H9 (cell line): ENCODE measurements at regions not wholly inside any gene's neighbourhood (a gene's known extent, or its start where the extent isn't known, plus 50 kb on each side); places are given as distances from the start of the nearest gene placed in this dataset.

ENCODE experiments used
- DNase-seq: peaks from one replicate; pipeline ENCODE4 v3.0.0-alpha.2; 2017
- H2AFZ ChIP-seq: one replicate; pipeline ENCODE4 v1.6.1; 2013; ENCODE audit warnings: mild to moderate bottlenecking, low read length, control low read depth, moderate library complexity
- H2AK5ac ChIP-seq: 2 replicates; pipeline ENCODE4 v1.6.1; 2013; ENCODE audit warnings: low read length, control low read depth, mixed read lengths; ENCODE audit not compliant: insufficient read length
- H2BK120ac ChIP-seq: one replicate; pipeline ENCODE4 v1.6.1; 2013; ENCODE audit warnings: low read depth, mild to moderate bottlenecking, low read length, control low read depth, inconsistent platforms; ENCODE audit not compliant: poor library complexity, severe bottlenecking
- H2BK12ac ChIP-seq: 2 replicates; pipeline ENCODE4 v1.6.1; 2013; ENCODE audit warnings: low read length, control low read depth, mixed read lengths, low read depth; ENCODE audit not compliant: insufficient read length
- H2BK15ac ChIP-seq: 2 replicates; pipeline ENCODE4 v1.6.1; 2013; ENCODE audit warnings: low read depth, low read length, control low read depth
- H2BK20ac ChIP-seq: one replicate; pipeline ENCODE4 v1.6.1; 2013; ENCODE audit warnings: low read depth, mild to moderate bottlenecking, low read length, control low read depth, inconsistent platforms; ENCODE audit not compliant: poor library complexity, severe bottlenecking
- H2BK5ac ChIP-seq: 2 replicates; pipeline ENCODE4 v1.6.1; 2013; ENCODE audit warnings: low read length, control low read depth, mixed read lengths; ENCODE audit not compliant: insufficient read length
- H3K14ac ChIP-seq: 2 replicates; pipeline ENCODE4 v1.6.1; 2013; ENCODE audit warnings: low read length, control low read depth; ENCODE audit not compliant: insufficient read depth
- H3K18ac ChIP-seq: 2 replicates; pipeline ENCODE4 v1.6.1; 2013; ENCODE audit warnings: low read depth, mild to moderate bottlenecking, mixed read lengths, low read length, control low read depth; ENCODE audit not compliant: insufficient read length
- H3K23ac ChIP-seq: 2 replicates; pipeline ENCODE4 v1.6.1; 2013; ENCODE audit warnings: low read length, control low read depth, mixed read lengths, low read depth; ENCODE audit not compliant: insufficient read length
- H3K23me2 ChIP-seq: 2 replicates; pipeline ENCODE4 v1.6.1; 2013; ENCODE audit warnings: low read depth, mild to moderate bottlenecking, mixed read lengths, low read length, control low read depth; ENCODE audit not compliant: insufficient read length, poor library complexity, severe bottlenecking
- H3K27ac ChIP-seq: 2 replicates; pipeline ENCODE4 v1.5.1; 2013; ENCODE audit warnings: low read length, control low read depth, mixed read lengths, low read depth; ENCODE audit not compliant: insufficient read length
- H3K27me3 ChIP-seq: 2 replicates; pipeline ENCODE4 v1.6.1; 2013; ENCODE audit warnings: low read length, control low read depth, inconsistent platforms; ENCODE audit not compliant: insufficient read depth
- H3K4ac ChIP-seq: 2 replicates; pipeline ENCODE4 v1.6.1; 2013; ENCODE audit warnings: low read depth, mild to moderate bottlenecking, control low read depth, inconsistent platforms, low read length, moderate library complexity
- H3K4me1 ChIP-seq: 2 replicates; pipeline ENCODE4 v1.6.1; 2013; ENCODE audit warnings: low read length, control low read depth, inconsistent platforms; ENCODE audit not compliant: insufficient read depth
- H3K4me2 ChIP-seq: 2 replicates; pipeline ENCODE4 v1.6.1; 2013; ENCODE audit warnings: low read length, control low read depth, mixed read lengths; ENCODE audit not compliant: insufficient read length, insufficient read depth
- H3K56ac ChIP-seq: 2 replicates; pipeline ENCODE4 v1.6.1; 2013; ENCODE audit warnings: low read depth, mild to moderate bottlenecking, mixed read lengths, low read length, control low read depth; ENCODE audit not compliant: insufficient read length
- H3K79me1 ChIP-seq: 2 replicates; pipeline ENCODE4 v1.6.1; 2013; ENCODE audit warnings: low read depth, mild to moderate bottlenecking, moderate library complexity, low read length, control low read depth, inconsistent platforms; ENCODE audit not compliant: insufficient read depth, poor library complexity, severe bottlenecking
- H3K79me2 ChIP-seq: 2 replicates; pipeline ENCODE4 v1.6.1; 2013; ENCODE audit warnings: low read length, control low read depth, inconsistent platforms; ENCODE audit not compliant: insufficient read depth
- H3K9ac ChIP-seq: 2 replicates; pipeline ENCODE4 v1.6.1; 2013; ENCODE audit warnings: low read length, control low read depth, mixed read lengths; ENCODE audit not compliant: insufficient read length; ENCODE audit errors: extremely low read depth
- H3K9me3 ChIP-seq: one replicate; pipeline ENCODE4 v1.6.1; 2013; ENCODE audit warnings: low read depth, low read length, inconsistent platforms; ENCODE audit not compliant: control insufficient read depth
- H3T11ph ChIP-seq: one replicate; pipeline ENCODE4 v1.6.1; 2013; ENCODE audit warnings: mild to moderate bottlenecking, low read length, control low read depth, inconsistent platforms
- H4K20me1 ChIP-seq: one replicate; pipeline ENCODE4 v1.6.1; 2013; ENCODE audit not compliant: control insufficient read depth, insufficient read length, insufficient read depth
- H4K5ac ChIP-seq: 2 replicates; pipeline ENCODE4 v1.6.1; 2013; ENCODE audit warnings: low read depth, mild to moderate bottlenecking, mixed read lengths, low read length, control low read depth; ENCODE audit not compliant: insufficient read length
- H4K8ac ChIP-seq: replicated peaks from 2 replicates; pipeline ENCODE4 v1.6.1; 2013; ENCODE audit warnings: low read length, control low read depth, mixed read lengths, low read depth; ENCODE audit not compliant: insufficient read length
- H4K91ac ChIP-seq: 2 replicates; pipeline ENCODE4 v1.6.1; 2013; ENCODE audit warnings: low read depth, mild to moderate bottlenecking, moderate library complexity, mixed read lengths, low read length, control low read depth; ENCODE audit not compliant: insufficient read length
- H3K27ac Mint-ChIP-seq, 3 experiments: 2 replicates in 2 of 3; 3 replicates in 1 of 3; pipeline ENCODE4 v1.8.0; 2020 to 2021; ENCODE audit warnings: mixed read lengths in 3 of 3, mild to moderate bottlenecking in 1 of 3, moderate library complexity in 1 of 3
- H3K27me3 Mint-ChIP-seq: 2 replicates; pipeline ENCODE4 v1.8.0; 2021; ENCODE audit warnings: low read depth, mild to moderate bottlenecking, moderate library complexity, mixed read lengths
- H3K36me3 Mint-ChIP-seq, 3 experiments: 2 replicates in 2 of 3; 3 replicates in 1 of 3; pipeline ENCODE4 v1.8.0; 2020 to 2021; ENCODE audit warnings: low read depth in 3 of 3, mixed read lengths in 3 of 3; ENCODE audit not compliant: insufficient read depth in 1 of 3
- H3K4me1 Mint-ChIP-seq, 2 experiments: 2 replicates each; pipeline ENCODE4 v1.8.0; 2020; ENCODE audit warnings: mixed read lengths in 2 of 2
- H3K4me3 Mint-ChIP-seq, 2 experiments: 2 replicates in 1 of 2; 3 replicates in 1 of 2; pipeline ENCODE4 v1.8.0; 2020 to 2021; ENCODE audit warnings: mild to moderate bottlenecking in 2 of 2, mixed read lengths in 2 of 2, moderate library complexity in 1 of 2
- H3K9me3 Mint-ChIP-seq, 2 experiments: 2 replicates in 1 of 2; 3 replicates in 1 of 2; pipeline ENCODE4 v1.8.0; 2020; ENCODE audit warnings: mild to moderate bottlenecking in 2 of 2, mixed read lengths in 2 of 2, moderate library complexity in 1 of 2
- WGBS: extraction: QIAGEN DNeasy Blood & Tissue Kit; methylation state at CpG from one replicate; pipeline ENCODE4 v1.1.7; 2013; ENCODE audit warnings: missing lambda C conversion rate, low lambda C conversion rate, mixed read lengths; ENCODE audit not compliant: insufficient read length; ENCODE audit errors: extremely low coverage; 5-methylcytosine and 5-hydroxymethylcytosine counted together
- TF ChIP-seq, protein P1 (sequence below): fragments of 200-600 bp; sonication (generic); conservative IDR thresholded peaks from 3 replicates; pipeline ENCODE4 v1.8.0; 2021; ENCODE audit warnings: antibody characterized with exemption, mild to moderate bottlenecking

DNA sequence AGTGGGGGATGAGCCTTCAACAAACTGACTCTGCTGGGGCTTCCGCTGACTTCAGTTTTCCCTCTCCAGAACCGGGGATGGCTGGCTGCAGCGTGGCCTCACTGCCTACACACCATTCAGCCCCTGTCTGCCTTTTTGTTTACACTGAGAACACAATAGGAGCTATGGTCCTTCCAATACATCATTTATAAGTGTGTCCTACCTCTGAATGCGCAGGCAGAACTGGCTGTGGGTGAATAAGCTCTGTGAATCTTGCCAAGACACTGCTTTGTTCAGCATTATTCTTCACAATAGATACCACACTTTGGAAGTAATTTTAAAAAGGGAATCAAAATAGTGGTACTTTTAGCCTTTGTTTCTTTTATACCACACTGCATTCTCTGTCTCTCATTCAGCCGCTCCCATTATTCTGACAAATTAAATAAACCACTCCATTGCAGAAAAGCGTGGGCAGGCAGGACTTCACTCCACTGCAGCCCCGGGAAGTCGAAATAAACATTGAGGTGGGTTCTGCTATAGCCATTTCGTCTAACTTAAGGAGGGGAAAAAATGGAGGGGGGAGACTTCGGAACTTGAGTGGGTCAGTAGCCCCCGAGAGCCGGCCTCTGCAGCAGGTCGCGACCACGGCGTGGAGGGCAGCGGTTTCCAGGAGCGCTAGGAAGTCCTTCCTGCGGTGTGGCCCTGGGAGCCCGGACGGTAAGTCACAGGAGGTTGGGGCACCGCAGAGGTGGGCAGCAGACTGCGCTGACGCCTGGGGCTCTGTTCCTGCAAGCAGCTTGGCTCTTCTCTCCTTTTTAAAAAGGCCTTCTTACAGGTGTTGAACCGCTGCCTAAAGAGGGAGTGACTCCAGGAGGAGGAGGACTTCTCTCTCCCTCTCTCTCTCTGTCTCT, 94.8 kb upstream of the SOX1 start:
- Mint-ChIP-seq H3K4me1 (peaks cover 12 to 27% of the 10 kb centered on the region in 2 experiments), H3K4me3 (no peak overlapping the region), H3K36me3 (peaks cover 0 to 2% (median 0%) of the 10 kb centered on the region in 3 experiments; a peak in 2 of 7 replicates), H3K9me3 (peaks cover 6 to 12% of the 10 kb centered on the region in 2 experiments; a peak in 3 of 5 replicates), H3K27me3 (peaks cover 33% of the 10 kb centered on the region), H3K27ac (no peak overlapping the region)
- H4K5ac ChIP-seq = no peak overlapping the region
- H3T11ph ChIP-seq = no peak overlapping the region
- no peak overlapping the region for H4K8ac ChIP-seq
- peak; percentile 42 for DNase-seq
- H3K9ac ChIP-seq = no peak overlapping the region
- H3K79me2 ChIP-seq = no peaks in the 10 kb centered on the region
- H3K27me3 ChIP-seq = no peaks in the 10 kb centered on the region
- H3K23me2 ChIP-seq = no peaks in the 10 kb centered on the region
- no peak overlapping the region for H4K91ac ChIP-seq
- no peak overlapping the region for H3K23ac ChIP-seq
- H3K4me1 ChIP-seq = no peaks in the 10 kb centered on the region
- H2BK12ac ChIP-seq = no peak overlapping the region
- H2BK20ac ChIP-seq = no peak overlapping the region
- H3K79me1 ChIP-seq = no peaks in the 10 kb centered on the region
- no peak overlapping the region for H2BK120ac ChIP-seq
- H3K18ac ChIP-seq = no peak overlapping the region
- H3K27ac ChIP-seq = no peak overlapping the region
- no peak overlapping the region for H3K4me2 ChIP-seq
- H3K14ac ChIP-seq = no peak overlapping the region
- no peaks in the 10 kb centered on the region for H4K20me1 ChIP-seq
- no peaks in the 10 kb centered on the region for H3K9me3 ChIP-seq
- no peak overlapping the region for H3K56ac ChIP-seq
- WGBS = no CpG with 5 or more reads among the region's 25 CpGs
- TF ChIP-seq, protein P1, sequence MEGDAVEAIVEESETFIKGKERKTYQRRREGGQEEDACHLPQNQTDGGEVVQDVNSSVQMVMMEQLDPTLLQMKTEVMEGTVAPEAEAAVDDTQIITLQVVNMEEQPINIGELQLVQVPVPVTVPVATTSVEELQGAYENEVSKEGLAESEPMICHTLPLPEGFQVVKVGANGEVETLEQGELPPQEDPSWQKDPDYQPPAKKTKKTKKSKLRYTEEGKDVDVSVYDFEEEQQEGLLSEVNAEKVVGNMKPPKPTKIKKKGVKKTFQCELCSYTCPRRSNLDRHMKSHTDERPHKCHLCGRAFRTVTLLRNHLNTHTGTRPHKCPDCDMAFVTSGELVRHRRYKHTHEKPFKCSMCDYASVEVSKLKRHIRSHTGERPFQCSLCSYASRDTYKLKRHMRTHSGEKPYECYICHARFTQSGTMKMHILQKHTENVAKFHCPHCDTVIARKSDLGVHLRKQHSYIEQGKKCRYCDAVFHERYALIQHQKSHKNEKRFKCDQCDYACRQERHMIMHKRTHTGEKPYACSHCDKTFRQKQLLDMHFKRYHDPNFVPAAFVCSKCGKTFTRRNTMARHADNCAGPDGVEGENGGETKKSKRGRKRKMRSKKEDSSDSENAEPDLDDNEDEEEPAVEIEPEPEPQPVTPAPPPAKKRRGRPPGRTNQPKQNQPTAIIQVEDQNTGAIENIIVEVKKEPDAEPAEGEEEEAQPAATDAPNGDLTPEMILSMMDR = no peak
- no peak overlapping the region for H2BK15ac ChIP-seq
- H2AFZ ChIP-seq = no peak overlapping the region
- H2BK5ac ChIP-seq = no peak overlapping the region
- H3K4ac ChIP-seq = no peak overlapping the region
- H2AK5ac ChIP-seq = no peak overlapping the region
